Hematopoietic multipotent progenitor cell treated with erythropoietin and hydrocortisone succinate and interleukin-3 and kit ligand, for 6 days (in vitro differentiated cells): ENCODE measurements at regions not wholly inside any gene's neighbourhood (a gene's known extent, or its start where the extent isn't known, plus 50 kb on each side); places are given as distances from the start of the nearest gene placed in this dataset.

Source experiments
- DNase-seq: peaks from one replicate; pipeline ENCODE4 v3.0.0-alpha.2; 2015

- no peak for DNase-seq
These were observed 565.7 kb upstream of the WWC1 start for GRCh38 chr5:167725741-167726140.

GRCh38 chr5:167726642-167727041 is 564.8 kb upstream of the WWC1 start:
- no peak for DNase-seq

GRCh38 chr5:167730121-167730520 is 561.3 kb upstream of the WWC1 start:
- no peak for DNase-seq

GRCh38 chr5:167730656-167731055 is 560.8 kb upstream of the WWC1 start:
- DNase-seq: no peak

- no peak for DNase-seq
These were observed 559.5 kb upstream of the WWC1 start for GRCh38 chr5:167731951-167732350.

- DNase-seq: no peak
These were observed 558.9 kb upstream of the WWC1 start for GRCh38 chr5:167732499-167732898.

- DNase-seq: no peak
These were observed 554.5 kb upstream of the WWC1 start for GRCh38 chr5:167736992-167737391.

GRCh38 chr5:167743695-167744464 is 547.6 kb upstream of the WWC1 start:
- no peak for DNase-seq

- no peak for DNase-seq
These were observed 545.6 kb upstream of the WWC1 start for GRCh38 chr5:167745868-167746267.

GRCh38 chr5:167750586-167750985 is 540.9 kb upstream of the WWC1 start:
- no peak for DNase-seq

- DNase-seq: no peak
These were observed 538.5 kb upstream of the WWC1 start for GRCh38 chr5:167752936-167753335.

GRCh38 chr5:167753725-167754490 is 537.5 kb upstream of the WWC1 start:
- no peak for DNase-seq

- DNase-seq: no peak
These were observed 536.9 kb upstream of the WWC1 start for GRCh38 chr5:167754501-167755021.

- no peak for DNase-seq
These were observed 536.0 kb upstream of the WWC1 start for GRCh38 chr5:167755420-167755819.

GRCh38 chr5:167759057-167759821 is 532.2 kb upstream of the WWC1 start:
- DNase-seq: no peak

GRCh38 chr5:167763772-167764171 is 527.7 kb upstream of the WWC1 start:
- no peak for DNase-seq

- DNase-seq: no peak
These were observed 526.7 kb upstream of the WWC1 start for GRCh38 chr5:167764641-167765289.

- DNase-seq: no peak
These were observed 526.1 kb upstream of the WWC1 start for GRCh38 chr5:167765352-167765751.

- no peak for DNase-seq
These were observed 524.5 kb upstream of the WWC1 start for GRCh38 chr5:167766957-167767356.

- no peak for DNase-seq
These were observed 523.6 kb upstream of the WWC1 start for GRCh38 chr5:167767795-167768194.

- DNase-seq: no peak
These were observed 521.5 kb upstream of the WWC1 start for GRCh38 chr5:167769846-167770413.

GRCh38 chr5:167770461-167770860 is 521.0 kb upstream of the WWC1 start:
- no peak for DNase-seq
